GM13977 (cell line): ENCODE measurements at regions not wholly inside any gene's neighbourhood (a gene's known extent, or its start where the extent isn't known, plus 50 kb on each side); places are given as distances from the start of the nearest gene placed in this dataset.

Experiments used
- DNase-seq: peaks from one replicate; pipeline ENCODE4 v3.0.0; 2012; ENCODE audit warnings: low spot score
- in situ Hi-C: fragments of 300-500 bp; cut with MboI; formaldehyde crosslinking; loops from one replicate; pipeline ENCODE4 v1.12.0; 2022; ENCODE audit warnings: low sequenced_read_pairs, low pct_unique_long_range_greater_than_20kb, mixed read lengths, inconsistent platforms; ENCODE audit not compliant: unreplicated experiment
- TF ChIP-seq, protein P1 (sequence below): IDR thresholded peaks from 2 replicates; pipeline ENCODE4 v1.5.1; 2012; ENCODE audit warnings: mild to moderate bottlenecking, control low read depth; ENCODE audit not compliant: insufficient read depth; ENCODE audit errors: extremely low read depth, missing control alignments

DNA sequence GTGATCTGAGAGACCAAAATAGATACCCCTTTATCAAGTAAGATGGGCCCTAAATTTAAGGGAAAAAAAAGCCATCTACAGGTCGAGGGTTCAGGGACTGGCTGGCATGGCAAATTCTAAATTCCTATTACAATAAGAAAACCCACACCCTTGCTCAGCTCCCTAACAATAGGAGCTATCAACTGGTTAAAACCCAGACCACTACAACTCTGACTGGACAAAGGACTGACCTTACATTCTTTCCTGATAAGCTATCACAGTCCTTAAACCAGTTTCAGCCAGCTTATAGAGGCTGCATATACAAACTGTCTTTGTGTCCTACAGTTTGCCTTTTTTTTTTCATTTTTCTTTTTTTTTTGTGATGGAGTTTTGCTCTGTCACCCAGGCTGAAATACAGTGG, 803.6 kb downstream of the NR2F1-AS1 start:
- DNase-seq: no peak
- in situ Hi-C loops: no loop called here
- TF ChIP-seq, protein P1, sequence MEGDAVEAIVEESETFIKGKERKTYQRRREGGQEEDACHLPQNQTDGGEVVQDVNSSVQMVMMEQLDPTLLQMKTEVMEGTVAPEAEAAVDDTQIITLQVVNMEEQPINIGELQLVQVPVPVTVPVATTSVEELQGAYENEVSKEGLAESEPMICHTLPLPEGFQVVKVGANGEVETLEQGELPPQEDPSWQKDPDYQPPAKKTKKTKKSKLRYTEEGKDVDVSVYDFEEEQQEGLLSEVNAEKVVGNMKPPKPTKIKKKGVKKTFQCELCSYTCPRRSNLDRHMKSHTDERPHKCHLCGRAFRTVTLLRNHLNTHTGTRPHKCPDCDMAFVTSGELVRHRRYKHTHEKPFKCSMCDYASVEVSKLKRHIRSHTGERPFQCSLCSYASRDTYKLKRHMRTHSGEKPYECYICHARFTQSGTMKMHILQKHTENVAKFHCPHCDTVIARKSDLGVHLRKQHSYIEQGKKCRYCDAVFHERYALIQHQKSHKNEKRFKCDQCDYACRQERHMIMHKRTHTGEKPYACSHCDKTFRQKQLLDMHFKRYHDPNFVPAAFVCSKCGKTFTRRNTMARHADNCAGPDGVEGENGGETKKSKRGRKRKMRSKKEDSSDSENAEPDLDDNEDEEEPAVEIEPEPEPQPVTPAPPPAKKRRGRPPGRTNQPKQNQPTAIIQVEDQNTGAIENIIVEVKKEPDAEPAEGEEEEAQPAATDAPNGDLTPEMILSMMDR: no peak

DNA sequence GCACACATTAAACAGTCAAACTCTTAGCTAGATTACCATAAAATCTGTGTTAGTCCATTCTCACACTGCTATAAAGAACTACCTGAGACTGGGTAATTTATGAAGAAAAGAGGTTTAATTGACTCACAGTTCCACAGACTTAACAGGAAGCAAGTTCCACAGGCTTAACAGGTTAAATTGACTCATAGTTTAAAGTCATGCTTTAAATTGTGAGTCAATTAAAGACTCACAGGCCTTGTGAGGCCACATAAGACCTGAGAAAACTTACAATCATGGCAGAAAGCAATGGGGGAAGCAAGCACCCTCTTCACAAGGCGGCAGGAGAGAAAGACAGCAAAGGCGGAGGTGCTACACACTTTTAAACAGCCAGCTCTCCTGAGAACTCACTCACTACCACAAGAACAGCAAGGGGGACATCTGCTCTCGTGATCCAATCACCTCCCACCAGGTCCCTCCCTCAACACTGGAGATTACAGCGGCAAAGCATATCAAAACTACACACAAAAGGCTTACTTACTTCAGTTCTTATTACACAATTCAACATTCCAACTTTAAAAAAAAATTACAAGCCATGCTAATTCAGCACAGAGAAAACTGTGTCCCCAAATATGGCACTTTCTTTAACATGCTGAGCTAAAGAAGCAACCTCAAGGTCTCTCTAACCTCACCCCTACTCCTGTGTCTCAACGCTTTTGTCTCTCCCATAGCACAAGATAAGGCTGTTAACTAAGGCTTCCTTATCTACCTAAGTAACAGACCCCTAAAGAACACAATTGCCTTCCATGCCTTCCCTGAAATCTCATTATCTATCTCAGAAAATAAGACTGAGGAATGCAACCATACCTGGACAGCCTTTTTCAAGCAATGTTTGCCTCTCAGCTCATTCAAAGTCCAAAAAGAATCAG, 805.1 kb downstream of the NR2F1-AS1 start:
- DNase-seq: no peak
- in situ Hi-C loops: no loop called here
- TF ChIP-seq, protein P1: no peak

DNA sequence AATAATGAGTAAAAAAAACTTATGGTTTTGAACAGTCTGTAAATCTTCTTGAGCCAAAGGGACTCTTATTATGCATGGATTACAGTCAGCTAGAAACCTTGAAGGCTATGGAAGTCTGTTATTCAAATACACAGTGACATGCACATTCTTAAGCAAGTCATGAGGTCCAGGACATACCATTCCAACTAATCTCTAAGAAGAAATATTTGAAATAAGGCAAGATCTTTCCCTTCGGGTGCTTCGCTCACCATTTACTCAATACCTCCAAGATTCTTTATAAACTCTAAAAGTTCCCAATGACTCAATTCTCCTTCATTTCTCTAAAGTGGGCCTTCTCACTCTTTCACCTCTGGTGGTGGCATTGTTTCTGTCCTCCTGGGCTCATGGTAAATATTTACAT, 811.0 kb downstream of the NR2F1-AS1 start:
- TF ChIP-seq, protein P1: no peak
- in situ Hi-C loops: no loop called here
- no peak for DNase-seq

DNA sequence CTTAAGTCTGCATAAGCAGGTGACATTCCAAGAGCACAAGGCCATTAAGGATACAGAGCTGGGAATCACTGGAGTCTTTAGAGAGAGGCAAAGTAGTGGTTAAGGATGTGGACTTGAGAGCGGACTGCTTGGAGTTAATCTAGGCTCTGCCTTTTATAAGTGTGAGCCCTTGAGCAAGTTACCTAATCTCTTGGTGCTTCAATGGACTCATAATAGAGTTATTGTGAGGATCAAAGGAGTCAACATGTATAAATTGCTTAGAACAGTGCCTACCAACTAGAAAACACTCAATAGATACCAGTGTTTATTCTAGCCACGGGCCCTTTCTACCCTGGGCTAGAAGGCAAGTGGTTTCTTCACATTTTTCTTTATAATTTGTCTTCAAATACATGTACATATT, 819.4 kb downstream of the NR2F1-AS1 start:
- TF ChIP-seq, protein P1: no peak
- DNase-seq: no peak
- in situ Hi-C loops: no loop called here

DNA sequence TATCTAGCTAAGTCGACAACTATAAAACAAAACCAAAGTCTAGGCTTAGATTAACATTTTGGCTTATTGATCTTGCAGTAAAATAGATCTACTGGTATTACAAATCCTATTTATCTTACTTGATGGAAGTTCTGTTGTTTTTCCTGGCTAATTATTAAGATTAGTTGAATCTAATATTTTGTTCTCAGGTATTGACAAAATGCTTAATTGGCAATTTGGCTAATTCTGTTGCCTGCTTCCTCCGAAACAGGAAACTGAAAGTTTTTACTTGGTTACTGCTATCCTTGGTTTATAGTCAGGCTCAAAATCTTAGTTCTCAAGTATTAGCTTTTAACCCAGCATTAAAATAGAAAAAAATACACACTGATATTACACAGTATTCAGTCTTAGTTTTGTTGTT, 820.5 kb downstream of the NR2F1-AS1 start:
- in situ Hi-C loops: no loop called here
- no peak for DNase-seq
- TF ChIP-seq, protein P1: no peak

DNA sequence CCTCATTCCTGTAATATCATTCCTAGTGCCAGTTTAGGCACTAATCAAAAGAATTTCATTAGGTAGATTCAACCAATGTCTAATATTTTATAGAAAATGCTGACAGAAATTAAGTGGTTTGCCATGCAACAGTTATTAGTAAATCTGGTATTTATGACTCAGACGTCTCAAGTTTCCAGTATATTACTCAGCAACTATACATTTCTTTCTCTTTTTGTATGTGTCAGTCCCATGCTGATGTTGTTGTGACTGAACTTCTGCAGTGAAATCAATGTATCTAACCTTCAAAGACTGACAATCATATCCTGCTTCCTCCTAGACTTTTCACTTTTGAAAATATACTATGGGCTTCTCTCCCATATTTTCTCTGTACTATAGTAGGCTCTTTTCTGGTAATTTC, 822.5 kb downstream of the NR2F1-AS1 start:
- no peak for DNase-seq
- TF ChIP-seq, protein P1: no peak
- in situ Hi-C loops: no loop called here

DNA sequence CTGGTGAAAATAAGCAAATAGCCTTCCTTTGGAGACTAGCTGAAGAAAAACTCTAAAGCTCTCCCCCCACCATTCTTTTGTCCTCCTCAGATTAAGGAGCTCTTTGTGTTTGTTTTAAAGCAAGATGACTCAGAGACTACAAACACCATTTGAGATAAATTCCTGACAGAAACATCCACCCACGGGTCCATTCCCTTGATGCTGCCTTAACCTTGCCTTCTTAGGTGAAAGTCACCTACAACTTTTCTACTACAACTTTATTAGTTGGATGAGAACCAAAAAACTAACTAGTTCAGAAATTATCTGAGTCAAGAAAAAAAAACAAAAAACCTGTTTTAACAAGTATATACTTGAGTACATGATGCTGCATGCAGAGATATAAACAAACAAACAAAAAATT, 831.1 kb downstream of the NR2F1-AS1 start:
- in situ Hi-C loops: no loop called here
- TF ChIP-seq, protein P1: no peak
- DNase-seq: no peak
